ENCODE measurements at regions not wholly inside any gene's neighbourhood (a gene's known extent, or its start where the extent isn't known, plus 50 kb on each side); places are given as distances from the start of the nearest gene placed in this dataset.

DNA sequence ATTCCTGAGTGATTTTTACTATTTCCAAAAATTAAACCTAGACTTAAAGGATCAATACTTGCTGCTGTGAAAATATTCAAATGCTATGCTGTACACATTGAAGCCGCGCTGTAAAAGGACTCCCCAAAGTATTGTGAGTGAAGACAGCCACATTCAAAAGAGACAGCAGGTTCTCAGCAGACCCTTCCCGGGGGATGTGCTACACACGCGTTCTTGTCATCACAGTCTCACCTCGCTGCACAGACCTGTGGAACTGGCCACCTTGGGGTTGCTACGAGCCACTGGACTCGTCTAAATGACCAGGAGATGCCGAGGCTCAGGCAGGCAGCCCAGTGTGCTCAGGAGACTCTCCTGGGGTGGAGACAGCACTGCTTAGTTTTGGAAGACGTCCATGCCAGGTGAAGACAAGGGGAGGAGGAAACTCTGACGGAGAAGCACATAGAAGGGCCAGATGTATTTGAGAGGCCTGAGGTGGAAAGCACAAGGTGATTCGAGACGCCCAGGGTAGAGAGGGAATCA is 367.7 kb upstream of the SHH start:
- no peak for DNase-seq (ENCODE audit: low spot score)

DNA sequence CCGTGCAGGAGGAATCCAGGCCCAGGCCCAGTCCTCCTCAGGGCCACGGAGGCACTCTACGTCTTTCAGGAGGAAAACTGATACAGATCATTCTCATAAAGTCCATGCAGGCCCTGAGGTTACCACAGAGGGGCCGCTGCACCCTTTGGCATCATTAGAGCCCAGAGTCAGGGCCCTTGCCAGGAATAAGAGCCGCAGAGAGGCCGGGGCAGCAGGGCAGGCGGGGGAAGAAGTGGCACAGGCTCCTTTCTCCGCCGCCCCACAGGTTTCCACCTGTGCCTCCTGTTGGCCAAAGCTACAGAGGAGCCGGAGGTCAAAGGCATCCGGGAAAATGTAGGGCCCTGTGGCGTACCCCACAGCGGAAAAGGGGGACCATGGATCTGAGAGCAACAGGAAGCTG is 366.6 kb upstream of the SHH start:
- DNase-seq (ENCODE audit: low spot score): no peak

DNA sequence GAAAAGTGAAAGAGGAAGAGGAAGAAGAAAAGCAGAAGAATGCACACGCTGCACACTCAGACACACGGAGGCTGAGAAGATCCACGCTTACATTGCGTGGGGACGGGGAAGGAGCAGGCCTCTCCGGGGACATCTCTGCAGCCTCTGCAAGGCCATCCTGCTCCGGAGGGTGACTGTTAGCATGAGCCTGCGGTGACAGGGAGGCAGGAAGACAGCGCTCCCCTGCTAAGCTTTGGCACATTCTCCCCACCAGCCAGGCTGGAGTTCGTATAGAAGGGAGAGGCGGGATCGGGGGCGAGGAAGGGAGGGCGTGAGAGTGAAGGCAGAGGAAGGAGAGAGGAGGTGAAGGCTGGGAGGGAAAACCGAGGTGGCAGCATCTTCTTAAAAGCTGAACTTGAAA is 366.0 kb upstream of the SHH start:
- DNase-seq (ENCODE audit: low spot score): no peak

DNA sequence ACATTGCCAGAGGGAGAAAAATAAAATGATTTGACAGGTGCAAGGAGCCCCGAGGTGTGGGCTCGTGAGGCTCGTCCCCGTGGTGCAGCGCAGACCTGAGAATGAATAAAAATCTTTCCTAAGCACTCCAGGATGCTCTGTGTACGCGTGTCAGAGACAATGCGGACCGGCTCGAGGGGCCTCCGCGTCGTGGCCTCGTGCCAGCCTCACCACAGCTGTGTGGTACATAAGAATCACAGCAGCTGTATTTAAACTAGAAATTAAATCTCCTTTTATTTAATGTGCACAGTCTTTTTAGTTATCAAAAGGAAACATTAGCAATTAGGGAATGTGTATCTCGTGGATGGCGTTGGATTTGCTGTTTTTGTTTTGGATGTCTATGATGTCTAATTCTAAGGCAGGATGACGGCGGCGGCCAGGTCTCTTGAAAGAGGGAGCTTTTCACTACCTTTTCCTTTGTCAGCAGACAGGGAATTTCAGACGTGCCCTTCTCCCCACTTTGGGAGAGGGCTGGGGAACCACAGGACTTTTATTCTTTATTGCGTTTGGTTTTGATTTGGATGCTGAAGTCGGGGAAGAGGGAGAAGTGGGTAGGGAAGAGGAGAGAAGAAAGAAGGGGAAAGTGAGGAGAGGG is 365.3 kb upstream of the SHH start:
- DNase-seq (ENCODE audit: low spot score): no peak

DNA sequence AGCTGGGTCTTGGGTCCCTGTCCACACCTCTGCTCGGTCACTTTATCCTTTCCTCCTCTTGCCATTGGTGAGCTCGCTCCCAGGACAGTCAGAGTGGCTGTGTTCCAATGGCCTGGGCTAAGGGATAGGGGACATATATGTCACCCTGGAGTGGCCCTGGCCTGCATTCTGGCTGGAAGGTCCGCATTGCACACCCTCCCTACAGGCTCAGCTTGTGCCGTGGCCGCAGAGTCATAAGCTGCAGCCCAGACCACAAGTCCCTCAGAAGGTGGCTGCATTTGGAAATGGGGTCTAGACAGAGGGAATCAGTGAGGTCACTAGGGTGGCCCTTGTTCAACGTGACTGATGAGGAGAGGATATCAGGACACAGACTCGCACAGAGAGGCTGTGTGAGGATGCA is 363.8 kb upstream of the SHH start:
- DNase-seq (ENCODE audit: low spot score): no peak

DNA sequence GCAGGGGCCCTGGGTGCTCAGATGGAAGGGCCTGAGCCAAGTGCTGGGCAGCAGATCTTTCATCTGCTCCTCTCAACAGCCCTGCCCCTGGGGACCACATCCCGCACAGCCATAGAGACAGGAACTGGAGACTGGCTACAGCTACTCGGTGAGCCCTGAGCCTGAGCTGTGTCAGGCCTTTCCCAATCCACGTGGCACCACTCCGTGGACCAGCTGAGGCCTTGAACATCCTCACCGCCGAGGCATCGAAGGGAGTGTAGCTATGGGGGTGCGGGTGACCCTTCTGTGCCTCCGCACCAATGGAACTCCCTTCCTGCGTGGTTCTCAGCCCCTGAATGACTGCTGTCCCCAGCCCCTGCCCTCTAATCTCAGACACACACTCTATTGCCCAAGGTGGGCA is 362.7 kb upstream of the SHH start:
- DNase-seq (ENCODE audit: low spot score): no peak

DNA sequence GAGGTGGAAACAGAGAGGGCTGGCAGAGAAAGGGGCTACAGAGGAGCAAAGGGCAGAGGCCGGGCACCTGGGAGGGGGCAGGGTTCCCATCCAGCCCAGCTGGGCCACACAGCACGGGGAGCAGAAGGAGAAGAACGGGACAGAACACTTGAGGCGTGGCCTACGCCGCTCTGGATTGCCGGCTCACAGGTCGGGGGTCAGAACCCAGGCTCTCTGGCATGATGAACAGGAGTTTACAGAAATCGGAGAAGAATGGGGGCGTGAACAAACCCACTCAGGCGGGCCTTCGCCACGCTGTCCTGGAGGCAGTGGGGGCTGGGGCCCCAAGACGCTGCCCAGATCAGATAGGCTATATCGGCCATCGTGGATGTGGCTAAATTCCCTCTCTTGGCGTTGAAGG is 362.2 kb upstream of the SHH start:
- no peak for DNase-seq (ENCODE audit: low spot score)

DNA sequence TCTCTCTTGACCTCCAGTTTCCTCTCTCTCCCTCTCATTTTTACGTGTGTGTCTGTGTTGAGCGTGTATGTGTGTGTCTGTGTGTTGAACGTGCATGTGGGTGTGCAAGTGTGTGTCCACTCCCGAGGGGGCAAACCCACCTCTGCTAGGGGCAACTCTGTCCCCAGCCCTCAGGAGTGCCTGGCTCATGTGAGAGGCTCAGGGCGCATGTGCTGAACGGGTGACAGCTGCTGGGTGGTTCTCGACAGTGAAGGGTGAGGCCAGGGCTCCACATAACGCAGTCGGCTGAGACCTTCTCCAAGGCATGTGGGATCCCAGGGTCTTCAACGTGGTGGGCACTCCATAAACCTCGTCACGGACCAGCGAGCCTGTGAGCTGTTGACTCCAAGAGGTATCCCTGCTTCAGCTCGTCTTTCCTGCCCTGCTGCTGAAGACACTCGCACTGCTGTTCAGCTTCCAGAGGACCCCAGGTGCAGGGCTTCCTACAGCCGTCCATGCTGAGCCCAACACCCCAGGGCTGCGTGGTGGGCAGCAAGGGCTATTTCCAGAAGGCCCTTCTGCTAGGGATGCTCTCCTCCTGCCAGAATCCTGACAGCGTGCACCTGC is 361.6 kb upstream of the SHH start:
- no peak for DNase-seq (ENCODE audit: low spot score)

DNA sequence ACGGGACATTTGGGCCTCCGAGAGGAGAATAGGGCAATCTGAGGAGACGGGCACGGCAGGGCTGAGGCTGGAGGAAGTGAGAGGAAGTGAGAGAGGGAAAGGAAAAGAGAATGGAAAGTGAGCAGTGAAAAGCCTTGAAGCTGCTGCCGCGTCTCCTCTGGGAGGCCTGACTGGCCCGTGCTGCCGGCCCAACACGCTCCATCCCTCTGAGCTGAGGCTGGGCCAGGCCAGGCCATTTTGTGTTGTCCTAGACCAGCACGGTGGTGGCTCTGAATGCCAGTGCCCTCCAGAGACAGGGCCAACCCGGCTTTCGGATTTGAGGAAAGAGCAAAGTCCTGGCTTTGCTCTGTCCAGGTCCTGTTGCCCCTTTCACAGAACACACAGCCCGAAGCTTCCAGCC is 361.1 kb upstream of the SHH start:
- DNase-seq (ENCODE audit: low spot score): no peak

DNA sequence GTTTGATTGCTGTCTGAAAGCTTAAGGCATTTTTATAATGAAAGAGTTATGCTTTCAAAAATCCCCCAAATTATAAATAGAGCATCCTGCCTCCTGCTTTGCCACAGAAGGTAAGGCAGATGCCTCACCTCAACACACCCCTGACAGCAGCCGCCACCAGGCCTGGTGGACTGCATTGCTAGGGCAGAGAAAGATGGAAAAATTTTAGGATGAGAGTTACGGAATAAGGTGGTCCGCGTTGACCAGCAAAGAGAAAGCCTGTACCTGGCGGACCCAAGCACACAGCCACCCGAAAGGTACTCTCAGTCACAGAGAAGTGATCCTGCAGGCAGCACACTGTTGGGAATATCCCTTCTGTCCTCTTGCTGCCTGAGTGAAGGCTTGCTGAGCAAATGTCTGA is 360.4 kb upstream of the SHH start:
- no peak for DNase-seq (ENCODE audit: low spot score)

DNA sequence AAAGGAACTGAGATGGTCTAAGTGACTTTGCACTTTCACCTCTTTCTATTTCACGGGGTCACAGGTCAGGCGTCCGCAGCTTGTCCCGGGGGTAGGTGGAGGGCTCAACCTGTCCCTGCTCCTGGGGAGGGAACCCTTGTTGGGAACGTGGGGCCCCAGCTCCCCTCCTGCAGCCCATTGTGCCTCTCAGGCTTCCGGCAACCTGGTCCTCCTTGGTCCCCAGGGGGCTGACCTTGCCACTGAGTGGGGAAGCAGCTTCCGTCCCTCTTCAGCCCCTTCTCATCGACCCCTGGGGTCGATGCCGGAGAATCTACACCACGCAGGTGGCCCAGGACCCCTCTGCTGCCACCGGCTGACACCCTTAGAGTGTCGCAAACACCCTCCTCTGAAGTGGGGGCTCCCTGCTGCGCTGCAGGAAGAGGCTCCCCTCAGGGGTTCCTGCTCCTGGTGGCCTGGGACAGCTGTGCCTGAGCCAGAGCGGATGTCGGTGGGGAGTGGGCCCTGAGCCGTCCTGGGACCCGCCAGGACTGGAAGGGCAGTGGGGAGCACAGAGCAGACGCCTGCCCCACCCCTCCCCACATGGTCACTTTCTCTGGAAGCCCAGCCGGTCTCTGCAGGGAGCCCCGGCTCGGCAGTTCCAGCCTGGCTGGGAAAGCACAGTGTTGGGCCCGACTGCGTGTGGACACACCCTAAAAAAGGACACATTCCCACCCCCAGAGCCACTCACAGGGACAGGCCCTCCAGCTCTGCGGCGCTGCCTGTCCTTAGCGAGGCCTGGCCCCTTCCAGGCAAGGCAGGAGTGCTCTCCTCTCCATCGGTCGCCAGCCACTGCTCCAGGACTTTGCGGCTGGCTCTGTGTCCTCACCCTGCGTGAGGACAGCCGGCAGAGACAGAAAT is 357.5 kb upstream of the SHH start:
- no peak for DNase-seq (ENCODE audit: low spot score)

DNA sequence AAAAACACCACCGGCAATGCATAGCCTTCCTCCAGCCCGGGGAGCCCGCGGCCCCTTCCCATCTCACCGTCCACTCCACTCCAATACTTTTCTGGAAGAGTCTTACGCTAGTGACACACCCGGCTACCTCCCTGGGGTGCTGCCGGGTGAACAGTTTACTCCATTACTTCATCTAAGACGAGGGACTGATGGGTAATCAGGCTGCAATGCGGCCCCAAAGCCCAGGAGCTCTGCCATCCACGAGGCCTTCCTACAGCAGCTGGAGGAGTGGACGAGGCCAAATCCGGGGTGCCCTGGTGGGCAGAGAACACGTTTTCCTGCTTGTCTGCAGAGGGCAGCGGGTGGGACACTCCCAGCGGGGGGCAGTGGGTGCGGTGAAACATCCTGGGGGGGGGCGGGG is 356.2 kb upstream of the SHH start:
- no peak for DNase-seq (ENCODE audit: low spot score)

DNA sequence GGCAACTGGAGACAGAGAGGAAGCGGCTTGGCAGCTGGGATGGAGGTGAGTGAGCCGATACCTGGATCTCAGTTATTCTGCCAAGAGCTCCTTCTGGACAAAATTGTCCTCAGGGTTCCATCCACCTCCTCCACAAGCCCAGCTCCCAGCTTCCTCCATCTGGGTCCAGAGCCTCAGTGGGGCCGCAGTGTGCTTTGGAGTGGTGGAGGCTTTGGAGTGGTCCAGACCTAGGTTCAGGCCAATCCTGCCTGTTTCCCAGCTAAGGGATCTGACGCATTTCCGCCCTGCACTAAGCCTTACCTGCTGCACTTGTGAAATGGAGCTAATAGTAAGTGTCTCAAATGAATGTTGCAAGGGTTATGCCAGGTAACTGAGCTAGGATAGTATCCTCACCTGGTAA is 355.7 kb upstream of the SHH start:
- DNase-seq (ENCODE audit: low spot score): no peak

DNA sequence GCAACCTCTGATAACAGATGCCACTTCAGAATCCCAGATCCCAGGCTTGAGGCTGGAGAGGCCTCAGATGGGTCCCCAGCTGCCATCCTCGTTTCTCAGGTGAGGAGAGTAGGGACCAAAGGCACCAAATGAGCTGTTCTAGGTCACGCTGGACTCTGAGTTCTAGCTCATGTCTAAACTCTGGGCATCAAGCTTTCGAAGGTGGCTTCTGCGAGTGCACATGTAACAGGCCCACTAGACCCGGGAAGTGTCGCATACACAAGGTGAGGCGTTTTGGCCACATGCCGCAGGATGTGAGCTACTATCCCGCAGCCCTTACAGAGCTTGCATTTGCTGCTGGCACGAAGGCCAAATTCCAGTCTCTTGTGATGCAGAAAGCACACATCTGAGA is 355.1 kb upstream of the SHH start:
- no peak for DNase-seq (ENCODE audit: low spot score)

DNA sequence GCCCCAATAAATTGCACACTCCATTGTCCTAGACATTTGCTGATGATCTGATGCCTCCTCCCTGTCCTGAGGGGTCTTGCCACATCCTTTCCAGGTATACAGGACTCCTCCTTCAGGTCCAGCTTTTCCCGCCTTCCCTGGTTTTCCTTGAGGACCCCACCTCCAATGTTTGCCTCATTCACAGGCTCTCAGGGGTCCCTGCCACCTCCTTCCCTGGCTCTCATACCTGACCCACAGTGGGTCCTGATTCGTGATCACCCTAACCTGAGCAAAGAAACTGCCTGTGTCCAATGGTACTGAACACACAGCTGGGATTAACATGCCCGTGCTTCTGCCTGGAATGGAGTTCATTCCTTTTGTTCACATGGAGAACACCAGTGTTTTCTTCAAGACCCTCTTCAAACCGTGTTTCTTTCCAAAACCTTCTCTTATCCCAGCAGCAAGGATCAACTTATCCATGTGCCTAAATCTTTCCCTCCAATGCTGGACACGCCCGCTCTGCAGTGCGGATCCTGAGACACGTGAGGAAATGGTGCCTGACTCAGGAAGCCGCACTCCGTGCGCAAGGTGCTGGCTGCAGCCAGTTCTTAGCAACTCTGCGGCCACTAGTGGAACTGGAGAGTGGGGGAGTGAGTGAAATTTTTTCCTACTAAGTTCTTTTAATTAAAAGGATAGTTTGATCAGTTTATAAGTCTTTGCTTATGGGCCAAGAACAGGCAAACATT is 354.6 kb upstream of the SHH start:
- no peak for DNase-seq (ENCODE audit: low spot score)

DNA sequence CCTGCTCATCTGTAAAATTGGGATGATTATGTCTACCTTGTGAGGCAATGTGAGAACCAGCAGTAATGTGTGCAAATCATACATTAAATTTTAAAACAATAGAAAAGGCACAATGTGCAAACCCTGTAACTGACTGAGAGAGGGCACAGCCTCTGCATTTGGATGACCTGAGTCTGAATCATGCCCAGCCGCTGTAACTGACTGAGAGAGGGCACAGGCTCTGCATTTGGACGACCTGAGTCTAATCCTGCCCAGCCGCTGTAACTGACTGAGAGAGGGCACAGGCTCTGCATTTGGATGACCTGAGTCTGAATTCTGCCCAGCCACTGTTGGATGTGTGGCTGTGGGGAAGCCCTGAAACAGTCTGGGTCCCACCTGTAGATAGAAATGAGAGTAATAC is 351.5 kb upstream of the SHH start:
- no peak for DNase-seq (ENCODE audit: low spot score)

DNA sequence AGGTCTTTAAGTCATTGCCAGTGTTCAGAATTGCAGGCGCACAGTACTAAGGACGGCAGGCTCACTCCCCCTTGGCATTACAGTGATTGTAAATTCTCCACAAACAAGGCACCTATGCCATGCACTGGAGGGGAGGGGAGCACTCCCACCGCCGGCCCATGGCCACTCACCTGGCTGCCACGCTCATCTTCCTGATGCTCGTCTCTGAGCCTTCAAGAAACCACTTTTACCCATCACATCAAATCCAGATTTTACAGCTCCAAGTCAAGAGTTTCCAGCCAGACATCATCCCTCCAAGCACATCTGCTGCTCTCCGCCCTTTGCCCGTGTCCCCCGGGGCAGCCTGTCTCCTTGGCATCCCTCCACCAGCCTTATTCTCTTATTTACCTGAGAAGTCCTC is 350.2 kb upstream of the SHH start:
- no peak for DNase-seq (ENCODE audit: low spot score)

DNA sequence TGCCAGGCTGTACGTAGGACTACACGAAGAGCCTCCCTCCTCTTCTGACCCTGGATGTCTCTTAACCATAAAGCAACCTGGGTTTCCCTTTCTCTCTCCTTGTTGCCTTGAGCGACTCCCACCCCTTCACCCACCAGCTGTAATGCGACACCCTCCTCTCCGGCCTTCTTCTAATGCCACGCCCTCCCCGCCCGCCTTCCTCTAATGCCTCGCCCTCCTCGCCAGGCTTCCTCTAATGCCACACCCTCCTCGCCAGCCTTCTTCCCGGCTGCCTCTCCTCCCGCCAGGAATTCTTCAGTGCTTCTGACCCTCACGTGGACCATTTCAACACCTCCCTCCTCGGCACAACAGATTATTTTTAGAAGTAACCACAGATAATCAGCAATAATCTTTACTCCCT is 348.5 kb upstream of the SHH start:
- DNase-seq (ENCODE audit: low spot score): no peak

DNA sequence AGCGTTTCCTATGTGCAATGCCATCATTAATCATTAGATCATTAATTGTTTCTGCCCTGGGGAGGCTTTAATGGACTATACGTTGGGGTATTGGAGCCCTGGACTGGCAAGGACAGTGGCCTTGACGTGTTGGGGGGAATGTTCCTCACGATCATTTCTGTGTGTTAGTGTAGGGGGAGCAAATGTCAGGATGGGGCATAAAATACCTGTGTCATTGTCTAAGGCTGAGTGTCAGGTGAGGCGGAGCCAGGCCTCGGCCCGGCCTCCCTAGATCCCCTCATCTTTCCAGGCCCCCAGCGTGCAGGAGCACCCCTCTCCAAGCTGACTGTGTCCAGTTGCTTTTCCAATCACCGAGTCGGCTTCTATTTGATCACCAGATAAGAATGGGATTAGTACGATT is 346.4 kb upstream of the SHH start:
- no peak for DNase-seq (ENCODE audit: low spot score)

DNA sequence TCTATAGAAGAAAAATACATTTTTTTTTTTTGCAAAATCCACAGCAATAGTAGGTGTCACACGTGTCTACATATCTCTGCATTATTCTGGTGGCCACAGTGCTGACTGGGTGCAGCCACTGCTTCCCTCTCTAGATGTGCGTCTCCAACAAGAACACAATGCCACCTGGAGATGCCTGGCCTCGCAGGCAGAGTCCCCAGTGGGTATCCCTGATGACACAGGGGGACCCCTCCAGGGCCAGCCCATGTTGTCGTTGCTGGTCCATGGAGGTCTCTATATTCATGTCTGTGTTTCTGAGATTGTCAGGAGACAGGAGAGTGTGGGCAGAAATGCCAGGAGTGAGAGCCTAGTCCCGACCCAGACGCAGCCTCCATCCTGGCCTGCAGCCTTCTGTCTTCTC is 345.9 kb upstream of the SHH start:
- DNase-seq (ENCODE audit: low spot score): no peak

DNA sequence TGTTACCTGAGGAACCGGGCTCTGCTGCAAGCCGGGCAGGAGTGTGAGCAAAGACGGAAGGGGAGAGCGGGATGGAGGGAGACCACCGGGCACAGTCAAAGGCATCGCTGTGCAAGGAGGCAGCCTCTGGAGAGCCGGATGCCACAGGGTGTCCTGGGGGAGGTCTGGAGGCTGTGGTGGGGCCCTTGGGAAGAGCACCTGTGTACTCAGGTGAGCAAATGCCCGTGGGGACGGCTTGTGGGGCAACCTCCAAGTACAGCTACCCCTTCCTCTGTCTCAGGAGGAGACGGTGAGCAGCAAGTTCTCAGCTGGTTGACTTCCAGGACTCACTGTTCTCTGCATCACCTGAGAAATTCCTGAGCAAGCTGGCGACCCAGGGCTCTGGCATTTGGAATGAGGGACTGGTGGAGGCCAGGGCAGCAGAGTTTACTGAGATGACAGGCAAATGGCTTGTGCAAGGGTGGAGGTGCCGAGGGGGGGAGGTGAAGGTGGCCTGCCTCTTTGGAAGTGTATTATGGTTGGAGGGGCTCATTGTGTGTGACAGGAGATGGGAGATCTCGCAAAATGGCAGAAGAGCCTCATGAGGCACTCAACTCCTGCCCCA is 345.2 kb upstream of the SHH start:
- DNase-seq (ENCODE audit: low spot score): no peak

DNA sequence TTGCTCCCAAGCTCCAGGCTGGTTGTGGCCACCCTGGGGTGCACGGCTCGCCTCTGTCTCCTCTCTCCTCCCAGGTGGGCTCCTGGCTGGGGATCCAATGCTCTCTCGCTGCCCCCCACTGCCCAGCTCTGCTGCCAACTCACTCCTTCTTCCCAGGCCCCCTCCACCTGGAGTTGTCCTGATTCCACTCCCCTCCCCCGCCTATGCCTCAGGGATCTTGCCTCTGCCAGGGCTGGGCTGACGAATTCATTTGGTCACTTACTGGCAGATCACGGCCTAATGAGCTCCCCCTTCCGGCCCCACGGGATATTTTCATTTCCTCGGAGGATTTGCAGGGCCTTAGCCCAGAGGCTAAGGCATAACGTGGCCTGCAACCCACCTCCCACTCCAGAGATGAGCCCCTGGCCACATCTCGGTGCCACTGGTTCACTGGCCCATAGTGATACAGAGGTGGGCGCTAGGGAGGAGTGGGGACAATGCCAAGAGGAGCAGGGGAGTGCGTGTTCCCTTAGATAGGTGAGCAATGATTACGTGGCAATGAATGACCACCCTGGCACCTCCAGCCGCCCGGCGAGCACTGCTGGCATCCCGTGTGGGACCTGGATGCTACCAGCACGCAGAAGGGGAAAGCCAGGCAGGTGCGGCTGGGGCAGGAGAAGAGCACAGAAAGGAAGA is 344.6 kb upstream of the SHH start:
- DNase-seq (ENCODE audit: low spot score): no peak

All from germinal center (tissue), 1 donor.